GM12865 (cell line): ENCODE measurements at regions not wholly inside any gene's neighbourhood (a gene's known extent, or its start where the extent isn't known, plus 50 kb on each side); places are given as distances from the start of the nearest gene placed in this dataset.

ENCODE experiments used
- DNase-seq: peaks from one replicate; pipeline ENCODE4 v3.0.0; 2010; ENCODE audit warnings: low read depth
- H3K4me3 ChIP-seq: 2 replicates; pipeline ENCODE4 v1.5.1; 2011; ENCODE audit warnings: mild to moderate bottlenecking, low read depth, low read length, control low read depth
- CTCF ChIP-seq: IDR thresholded peaks from 2 replicates; pipeline ENCODE4 v1.5.1; 2011; ENCODE audit warnings: low read length, control low read depth, low read depth, inconsistent platforms; ENCODE audit not compliant: insufficient read depth; ENCODE audit errors: missing control alignments

DNA sequence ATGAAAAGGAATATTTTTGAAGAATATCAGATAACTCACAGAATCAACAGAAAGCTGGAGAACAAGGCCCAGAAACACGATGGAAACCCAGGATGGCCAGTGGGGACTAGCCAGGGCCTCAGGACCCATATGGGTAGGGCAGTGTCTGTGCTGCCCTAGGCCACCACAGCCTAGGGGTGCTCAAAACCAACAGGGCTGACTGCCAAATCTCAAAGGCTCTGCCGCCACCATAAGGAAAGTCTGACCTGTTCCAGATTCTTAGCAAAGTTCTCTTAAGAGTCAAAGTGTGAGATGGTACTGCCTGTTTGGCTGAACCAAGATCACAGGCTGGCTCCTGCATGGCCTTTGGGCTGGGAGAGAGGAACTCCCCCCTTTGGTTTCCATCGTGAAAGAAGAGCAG, 164.7 kb upstream of the CTTNBP2NL start:
- TF ChIP-seq CTCF: no peak
- DNase-seq: no peak

GRCh38 chr1:112232848-112233247, 163.2 kb upstream of the CTTNBP2NL start:
- no peak for DNase-seq
- no peak for TF ChIP-seq CTCF
- no peak overlapping the region for H3K4me3 ChIP-seq

More for the DNA sequence above, 164.7 kb upstream of the CTTNBP2NL start:
- no peak overlapping the region for H3K4me3 ChIP-seq

GRCh38 chr1:112234710-112235109, 161.3 kb upstream of the CTTNBP2NL start:
- no peak for TF ChIP-seq CTCF
- no peak overlapping the region for H3K4me3 ChIP-seq
- no peak for DNase-seq

GRCh38 chr1:112237983-112238545, 157.9 kb upstream of the CTTNBP2NL start:
- DNase-seq: no peak
- TF ChIP-seq CTCF: no peak
- no peak overlapping the region for H3K4me3 ChIP-seq

DNA sequence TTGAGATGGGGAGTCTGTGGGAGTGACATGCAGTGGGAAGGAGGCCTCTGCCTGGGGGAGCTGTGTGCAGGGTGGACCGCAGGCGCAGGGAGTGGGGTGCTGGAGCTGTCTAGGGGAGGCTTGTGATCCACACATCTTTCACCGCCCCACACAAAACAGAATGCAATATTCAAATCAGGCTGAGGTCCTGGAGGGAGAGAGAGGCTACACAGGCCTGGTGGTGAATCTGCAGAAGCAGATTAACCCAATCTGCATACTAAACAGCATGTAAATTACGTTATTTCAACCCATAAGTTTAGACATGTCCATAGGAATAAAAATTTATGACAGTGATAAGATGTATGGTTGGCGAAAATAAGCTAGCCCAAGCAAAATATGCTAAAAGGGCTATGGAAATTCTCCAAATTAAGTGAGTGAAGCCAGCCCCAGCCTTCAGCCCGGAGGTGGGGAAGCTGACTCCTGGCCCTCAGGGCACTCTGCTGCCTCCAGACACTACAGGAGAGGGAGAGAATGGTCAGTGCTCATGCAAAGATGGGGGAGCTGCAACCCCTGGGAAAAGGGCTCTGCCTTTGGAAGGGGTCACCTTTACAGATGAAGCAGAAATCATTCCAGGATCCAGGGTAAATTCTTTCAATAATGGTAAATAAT, 156.2 kb upstream of the CTTNBP2NL start:
- DNase-seq: no peak
- H3K4me3 ChIP-seq: no peak overlapping the region
- TF ChIP-seq CTCF: no peak

DNA sequence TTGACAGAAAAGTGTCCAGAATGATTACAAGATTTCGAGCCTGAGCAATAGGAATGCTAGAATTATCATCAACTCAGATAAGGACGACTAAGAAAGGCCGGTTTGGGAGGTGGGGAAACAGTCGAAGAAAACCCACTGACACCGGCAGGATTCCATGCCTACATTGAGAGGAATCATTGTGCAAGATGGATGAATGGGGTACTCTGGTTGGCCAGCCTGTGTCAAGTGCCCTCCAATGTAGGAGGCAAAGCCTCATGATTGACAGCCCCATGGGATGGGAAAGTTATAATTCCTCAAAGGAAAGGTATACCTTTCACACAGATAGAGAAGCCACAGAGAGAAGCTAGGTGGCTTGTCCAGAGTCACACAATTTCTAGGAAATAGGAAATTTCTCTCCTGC, 153.5 kb upstream of the CTTNBP2NL start:
- no peak for TF ChIP-seq CTCF
- H3K4me3 ChIP-seq: no peak overlapping the region
- no peak for DNase-seq

GRCh38 chr1:112244131-112244530, 151.9 kb upstream of the CTTNBP2NL start:
- no peak overlapping the region for H3K4me3 ChIP-seq
- no peak for DNase-seq
- TF ChIP-seq CTCF: no peak
